Bronchial epithelial cell (primary cell): ENCODE measurements at regions not wholly inside any gene's neighbourhood (a gene's known extent, or its start where the extent isn't known, plus 50 kb on each side); places are given as distances from the start of the nearest gene placed in this dataset.

Experiments used
- DNase-seq: peaks from one replicate; pipeline ENCODE4 v3.0.0-alpha.2; 2010; ENCODE audit warnings: low read depth
- FAIRE-seq: peaks from 2 replicates; lab custom pipeline; 2011; peaks lifted over from hg19 to GRCh38; lab: Jason Lieb, UNC
- H3K27me3 ChIP-seq: 2 replicates; pipeline ENCODE4 v1.5.1; 2011; ENCODE audit warnings: low read length; ENCODE audit not compliant: control insufficient read depth, insufficient read depth
- H3K36me3 ChIP-seq: 2 replicates; pipeline ENCODE4 v1.5.1; 2011; ENCODE audit warnings: low read length; ENCODE audit not compliant: control insufficient read depth, insufficient read depth
- H3K4me3 ChIP-seq: 2 replicates; pipeline ENCODE4 v1.5.1; 2011; ENCODE audit warnings: mild to moderate bottlenecking, low read depth, low read length, control low read depth
- TF ChIP-seq, protein P1 (sequence below): IDR thresholded peaks from 2 replicates; pipeline ENCODE4 v1.5.1; 2011; ENCODE audit warnings: mild to moderate bottlenecking, moderate library complexity, low read length, control low read depth, inconsistent platforms; ENCODE audit not compliant: insufficient read depth, severe bottlenecking

DNA sequence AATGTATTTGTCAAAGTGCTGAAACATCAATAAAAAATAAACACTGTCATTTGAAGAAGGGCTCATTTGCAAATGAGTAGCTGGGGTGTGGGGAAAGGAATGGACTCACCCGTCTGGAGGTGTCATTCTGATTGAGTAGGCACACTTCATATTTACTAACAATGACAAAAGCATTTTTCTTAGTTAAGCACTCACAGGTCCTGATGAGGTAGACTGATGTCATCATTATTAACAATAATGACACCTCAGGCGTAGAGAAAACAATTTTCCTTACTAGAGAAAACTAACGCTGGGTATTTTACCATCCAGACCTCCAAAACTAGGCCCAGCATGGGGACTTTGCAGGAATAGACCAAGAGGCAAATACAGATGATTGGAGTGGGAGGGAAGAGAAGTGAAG lies 76.0 kb downstream of the UNC5CL start:
- H3K36me3 ChIP-seq, result no peaks in the 10 kb centered on the region
- H3K4me3 ChIP-seq, result no peak overlapping the region
- no peaks in the 10 kb centered on the region for H3K27me3 ChIP-seq
- FAIRE-seq, result no peak
- TF ChIP-seq, protein P1, sequence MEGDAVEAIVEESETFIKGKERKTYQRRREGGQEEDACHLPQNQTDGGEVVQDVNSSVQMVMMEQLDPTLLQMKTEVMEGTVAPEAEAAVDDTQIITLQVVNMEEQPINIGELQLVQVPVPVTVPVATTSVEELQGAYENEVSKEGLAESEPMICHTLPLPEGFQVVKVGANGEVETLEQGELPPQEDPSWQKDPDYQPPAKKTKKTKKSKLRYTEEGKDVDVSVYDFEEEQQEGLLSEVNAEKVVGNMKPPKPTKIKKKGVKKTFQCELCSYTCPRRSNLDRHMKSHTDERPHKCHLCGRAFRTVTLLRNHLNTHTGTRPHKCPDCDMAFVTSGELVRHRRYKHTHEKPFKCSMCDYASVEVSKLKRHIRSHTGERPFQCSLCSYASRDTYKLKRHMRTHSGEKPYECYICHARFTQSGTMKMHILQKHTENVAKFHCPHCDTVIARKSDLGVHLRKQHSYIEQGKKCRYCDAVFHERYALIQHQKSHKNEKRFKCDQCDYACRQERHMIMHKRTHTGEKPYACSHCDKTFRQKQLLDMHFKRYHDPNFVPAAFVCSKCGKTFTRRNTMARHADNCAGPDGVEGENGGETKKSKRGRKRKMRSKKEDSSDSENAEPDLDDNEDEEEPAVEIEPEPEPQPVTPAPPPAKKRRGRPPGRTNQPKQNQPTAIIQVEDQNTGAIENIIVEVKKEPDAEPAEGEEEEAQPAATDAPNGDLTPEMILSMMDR, result no peak
- peak; percentile 33 for DNase-seq

DNA sequence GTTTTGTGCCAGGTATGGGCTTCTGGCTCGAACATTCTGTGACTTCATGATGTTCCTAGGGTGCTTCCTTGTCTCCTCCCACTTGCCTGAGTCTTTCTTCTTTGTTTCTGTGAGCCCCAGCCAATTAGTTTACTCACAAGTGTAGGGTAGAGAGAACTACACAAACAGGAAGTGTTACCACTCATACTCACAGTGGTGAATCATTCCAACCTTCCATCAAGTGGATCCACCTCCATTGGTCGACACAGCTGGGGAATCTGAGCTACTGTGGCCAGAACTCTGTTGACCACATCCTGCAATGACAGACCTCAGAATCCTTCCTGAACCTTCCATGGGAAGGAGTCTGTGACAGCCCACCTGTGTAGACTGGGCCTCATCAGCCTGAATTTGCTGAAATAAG lies 76.8 kb downstream of the UNC5CL start:
- Histone ChIP-seq H3K4me3 (no peak overlapping the region), H3K27me3 (no peaks in the 10 kb centered on the region), H3K36me3 (no peaks in the 10 kb centered on the region)
- peak; percentile 100 for DNase-seq
- FAIRE-seq, result peak; percentile 95
- TF ChIP-seq, protein P1, result no peak

DNA sequence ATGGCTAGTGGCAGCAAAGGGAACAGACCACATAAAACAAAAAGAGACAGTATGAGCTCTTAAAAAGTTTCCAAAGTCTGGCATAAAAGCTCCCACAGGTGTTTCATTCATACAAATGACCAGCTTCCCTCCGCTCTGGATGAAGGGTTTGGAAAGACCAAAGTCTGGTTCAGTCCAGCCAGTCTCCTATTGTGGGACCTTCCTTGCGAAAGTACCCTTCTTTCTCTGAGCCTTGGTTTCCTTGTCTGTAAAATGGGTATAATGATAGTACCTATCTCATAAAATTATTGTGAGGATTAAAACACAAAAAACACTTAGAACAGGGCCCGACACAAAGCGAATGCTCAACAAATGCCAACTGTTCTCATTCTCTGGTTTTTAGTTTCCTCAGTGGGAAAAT lies 77.2 kb downstream of the UNC5CL start:
- no peak for FAIRE-seq
- no peak for DNase-seq
- TF ChIP-seq, protein P1, result no peak
- Histone ChIP-seq H3K36me3 (no peaks in the 10 kb centered on the region), H3K27me3 (no peaks in the 10 kb centered on the region), H3K4me3 (no peak overlapping the region)

DNA sequence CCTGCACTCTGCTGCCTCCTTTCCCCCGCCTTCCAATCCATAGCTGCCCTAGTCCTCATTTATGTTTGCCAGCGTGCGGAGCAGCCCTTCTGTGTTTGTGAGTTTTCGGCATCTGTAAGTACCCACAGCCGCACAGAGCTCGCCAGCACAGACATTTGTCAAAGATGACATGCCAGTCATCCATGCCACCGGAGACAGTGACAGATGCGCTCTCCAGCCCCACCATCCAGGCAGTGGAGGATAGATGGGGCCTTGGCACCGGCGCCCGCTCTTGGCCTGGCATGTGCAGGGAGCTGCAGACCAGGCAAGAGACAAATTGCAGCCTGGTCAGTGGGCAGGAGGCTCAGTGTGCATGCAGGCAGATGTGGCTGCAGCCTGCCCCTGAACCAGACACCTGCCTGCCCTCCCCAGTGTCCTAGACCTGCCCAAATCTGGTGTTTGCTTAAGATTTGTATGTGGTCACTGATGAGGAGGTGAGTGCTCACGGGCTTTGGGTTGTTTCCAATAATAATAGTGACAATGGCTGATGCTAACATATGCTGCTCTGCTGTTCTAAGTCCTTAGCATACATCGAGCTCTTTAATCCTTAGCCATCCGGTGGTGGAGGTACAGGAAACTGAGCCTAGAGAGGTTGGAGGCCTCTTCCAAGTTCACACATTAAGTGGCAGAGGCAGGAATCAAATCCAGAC lies 78.1 kb downstream of the UNC5CL start:
- H3K27me3 ChIP-seq, result no peaks in the 10 kb centered on the region
- TF ChIP-seq, protein P1, result no peak
- H3K4me3 ChIP-seq, result no peak overlapping the region
- peak; percentile 67 for DNase-seq
- no peak for FAIRE-seq
- H3K36me3 ChIP-seq, result no peaks in the 10 kb centered on the region

DNA sequence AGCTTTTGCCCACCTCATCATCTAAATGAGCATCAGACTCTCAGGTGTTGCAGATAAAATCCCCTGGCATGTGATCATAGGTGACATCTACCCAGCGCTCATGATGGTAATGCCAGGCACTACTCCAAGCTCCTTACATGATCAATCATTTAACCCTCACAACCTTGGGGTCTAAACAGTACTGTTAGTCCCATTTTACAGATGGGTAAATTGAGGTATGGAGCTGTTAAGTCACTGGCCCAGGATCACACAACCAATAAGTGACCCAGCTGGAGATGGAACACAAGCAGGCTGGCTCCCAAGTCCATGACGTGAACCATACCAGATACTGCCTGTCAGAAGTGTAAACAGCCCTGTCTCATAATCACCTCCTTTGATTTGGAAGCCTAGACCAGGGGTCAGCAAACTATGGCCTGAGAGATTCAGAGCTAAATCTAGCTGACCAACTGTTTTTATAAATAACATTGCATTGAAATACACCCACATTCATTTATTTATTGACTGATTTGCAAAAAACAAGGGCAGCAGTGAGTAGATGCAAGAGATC lies 79.2 kb downstream of the UNC5CL start:
- no peaks in the 10 kb centered on the region for H3K27me3 ChIP-seq
- TF ChIP-seq, protein P1, result no peak
- no peak for DNase-seq
- no peaks in the 10 kb centered on the region for H3K36me3 ChIP-seq
- FAIRE-seq, result peak; percentile 7
- H3K4me3 ChIP-seq, result no peak overlapping the region
